ENCODE measurements at regions not wholly inside any gene's neighbourhood (a gene's known extent, or its start where the extent isn't known, plus 50 kb on each side); places are given as distances from the start of the nearest gene placed in this dataset.

DNA sequence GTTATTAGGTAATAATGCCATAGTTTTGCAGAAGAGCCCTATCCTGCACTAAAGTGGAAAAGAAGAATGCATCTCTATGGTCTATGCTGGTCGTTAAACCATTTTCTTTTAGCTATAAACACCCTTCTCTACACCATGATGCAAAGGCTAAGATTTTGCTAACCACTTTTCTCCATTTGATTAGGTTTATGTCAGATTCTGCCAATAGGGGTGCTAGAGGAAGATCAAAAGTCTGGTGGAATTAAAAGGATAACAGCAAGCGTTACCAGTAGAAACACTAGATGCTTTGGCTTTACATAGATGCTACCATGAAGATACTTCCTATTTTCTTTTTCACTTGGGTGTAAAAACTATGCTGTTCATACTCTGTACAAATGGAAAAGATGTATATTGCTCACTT lies 669.8 kb upstream of the ARPP21 start:
- TF ChIP-seq, protein P1, sequence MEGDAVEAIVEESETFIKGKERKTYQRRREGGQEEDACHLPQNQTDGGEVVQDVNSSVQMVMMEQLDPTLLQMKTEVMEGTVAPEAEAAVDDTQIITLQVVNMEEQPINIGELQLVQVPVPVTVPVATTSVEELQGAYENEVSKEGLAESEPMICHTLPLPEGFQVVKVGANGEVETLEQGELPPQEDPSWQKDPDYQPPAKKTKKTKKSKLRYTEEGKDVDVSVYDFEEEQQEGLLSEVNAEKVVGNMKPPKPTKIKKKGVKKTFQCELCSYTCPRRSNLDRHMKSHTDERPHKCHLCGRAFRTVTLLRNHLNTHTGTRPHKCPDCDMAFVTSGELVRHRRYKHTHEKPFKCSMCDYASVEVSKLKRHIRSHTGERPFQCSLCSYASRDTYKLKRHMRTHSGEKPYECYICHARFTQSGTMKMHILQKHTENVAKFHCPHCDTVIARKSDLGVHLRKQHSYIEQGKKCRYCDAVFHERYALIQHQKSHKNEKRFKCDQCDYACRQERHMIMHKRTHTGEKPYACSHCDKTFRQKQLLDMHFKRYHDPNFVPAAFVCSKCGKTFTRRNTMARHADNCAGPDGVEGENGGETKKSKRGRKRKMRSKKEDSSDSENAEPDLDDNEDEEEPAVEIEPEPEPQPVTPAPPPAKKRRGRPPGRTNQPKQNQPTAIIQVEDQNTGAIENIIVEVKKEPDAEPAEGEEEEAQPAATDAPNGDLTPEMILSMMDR (IDR thresholded peaks at IDR 0.05; ENCODE audit: low read depth, low read length): no peak
- TF ChIP-seq, protein P2, sequence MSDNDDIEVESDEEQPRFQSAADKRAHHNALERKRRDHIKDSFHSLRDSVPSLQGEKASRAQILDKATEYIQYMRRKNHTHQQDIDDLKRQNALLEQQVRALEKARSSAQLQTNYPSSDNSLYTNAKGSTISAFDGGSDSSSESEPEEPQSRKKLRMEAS (IDR thresholded peaks at IDR 0.05; ENCODE audit: low read depth, low read length): no peak
- no peak for TF ChIP-seq POLR2A (IDR thresholded peaks at IDR 0.05; ENCODE audit: extremely low read depth, insufficient read length)
